SK-N-MC (cell line): ENCODE measurements at regions not wholly inside any gene's neighbourhood (a gene's known extent, or its start where the extent isn't known, plus 50 kb on each side); places are given as distances from the start of the nearest gene placed in this dataset.

ENCODE experiments used
- EZH2 ChIP-seq: fragments of 200-600 bp; sonication (generic); IDR thresholded peaks from one replicate; pipeline ENCODE4 v1.6.1; 2017; ENCODE audit warnings: antibody characterized with exemption
- POLR2AphosphoS5 ChIP-seq: IDR thresholded peaks from 2 replicates; pipeline ENCODE4 v1.6.1; 2012; ENCODE audit warnings: mild to moderate bottlenecking, low read depth, low read length, borderline replicate concordance

GRCh38 chr2:121095257-121096080 lies 189.5 kb downstream of the TFCP2L1 start:
- no peak for TF ChIP-seq EZH2
- no peak for TF ChIP-seq POLR2AphosphoS5
